ENCODE measurements at regions not wholly inside any gene's neighbourhood (a gene's known extent, or its start where the extent isn't known, plus 50 kb on each side); places are given as distances from the start of the nearest gene placed in this dataset.

DNA sequence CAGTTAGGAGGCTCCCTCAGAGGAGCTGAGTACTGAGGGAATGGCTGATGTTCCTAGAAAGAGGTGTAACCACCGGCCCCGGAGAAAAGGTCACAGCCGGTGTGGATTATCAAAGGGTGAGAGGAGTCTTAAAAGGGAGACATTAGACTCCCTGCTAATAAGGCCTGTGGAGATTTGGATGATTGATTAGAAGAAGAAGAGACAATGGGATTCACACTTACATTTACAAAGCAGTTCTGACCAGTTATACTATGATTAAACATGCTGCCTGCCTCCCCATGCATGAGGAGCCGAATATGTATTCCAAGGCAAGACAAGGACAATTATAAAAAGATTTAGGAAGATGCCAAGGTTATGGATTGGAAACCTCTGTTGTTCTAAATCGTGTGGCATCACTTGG is 302.4 kb downstream of the SLC4A3 start:
- TF ChIP-seq POLR2A (IDR thresholded peaks at IDR 0.05) = no peak
- TF ChIP-seq, protein P1, sequence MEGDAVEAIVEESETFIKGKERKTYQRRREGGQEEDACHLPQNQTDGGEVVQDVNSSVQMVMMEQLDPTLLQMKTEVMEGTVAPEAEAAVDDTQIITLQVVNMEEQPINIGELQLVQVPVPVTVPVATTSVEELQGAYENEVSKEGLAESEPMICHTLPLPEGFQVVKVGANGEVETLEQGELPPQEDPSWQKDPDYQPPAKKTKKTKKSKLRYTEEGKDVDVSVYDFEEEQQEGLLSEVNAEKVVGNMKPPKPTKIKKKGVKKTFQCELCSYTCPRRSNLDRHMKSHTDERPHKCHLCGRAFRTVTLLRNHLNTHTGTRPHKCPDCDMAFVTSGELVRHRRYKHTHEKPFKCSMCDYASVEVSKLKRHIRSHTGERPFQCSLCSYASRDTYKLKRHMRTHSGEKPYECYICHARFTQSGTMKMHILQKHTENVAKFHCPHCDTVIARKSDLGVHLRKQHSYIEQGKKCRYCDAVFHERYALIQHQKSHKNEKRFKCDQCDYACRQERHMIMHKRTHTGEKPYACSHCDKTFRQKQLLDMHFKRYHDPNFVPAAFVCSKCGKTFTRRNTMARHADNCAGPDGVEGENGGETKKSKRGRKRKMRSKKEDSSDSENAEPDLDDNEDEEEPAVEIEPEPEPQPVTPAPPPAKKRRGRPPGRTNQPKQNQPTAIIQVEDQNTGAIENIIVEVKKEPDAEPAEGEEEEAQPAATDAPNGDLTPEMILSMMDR (IDR thresholded peaks at IDR 0.05) = no peak

Data from body of pancreas (tissue), 4 donors.